HL-60 (cell line): ENCODE measurements at regions not wholly inside any gene's neighbourhood (a gene's known extent, or its start where the extent isn't known, plus 50 kb on each side); places are given as distances from the start of the nearest gene placed in this dataset.

Source experiments
- CTCF ChIP-seq: IDR thresholded peaks from one replicate; pipeline ENCODE4 v1.5.1; 2011; ENCODE audit warnings: low read length, control low read depth, inconsistent platforms; ENCODE audit not compliant: insufficient read depth
- GABPA ChIP-seq: IDR thresholded peaks from 2 replicates; pipeline ENCODE4 v1.6.1; 2012; ENCODE audit warnings: low read depth
- POLR2AphosphoS5 ChIP-seq: IDR thresholded peaks from 2 replicates; pipeline ENCODE4 v1.6.1; 2012; ENCODE audit warnings: low read depth
- REST ChIP-seq: IDR thresholded peaks from 2 replicates; pipeline ENCODE4 v1.6.1; 2012; ENCODE audit warnings: low read depth; ENCODE audit not compliant: insufficient replicate concordance

GRCh38 chr6:74063391-74063790 is 367.4 kb downstream of the CD109 start:
- TF ChIP-seq POLR2AphosphoS5 = no peak
- TF ChIP-seq CTCF = no peak
- no peak for TF ChIP-seq REST
- TF ChIP-seq GABPA = no peak
